T1000 (cell line): ENCODE measurements at regions not wholly inside any gene's neighbourhood (a gene's known extent, or its start where the extent isn't known, plus 50 kb on each side); places are given as distances from the start of the nearest gene placed in this dataset.
"Not testable (repeated sequence)": the region's sequence is repeated elsewhere in the genome, so short reads cannot be mapped to it uniquely, and the experiment has no call there.

Experiments used
- DNase-seq: peaks from one replicate; lab custom pipeline; 2025; ENCODE audit warnings: mixed read lengths; lab: John Stamatoyannopoulos, UW

GRCh38 chr9:42434844-42435714, 251.6 kb downstream of the SPATA31A6 start:
- DNase-seq, result not testable (repeated sequence)

- DNase-seq, result not testable (repeated sequence)
These were observed 252.4 kb downstream of the SPATA31A6 start for GRCh38 chr9:42435715-42436342.

- DNase-seq, result not testable (repeated sequence)
These were observed 253.7 kb downstream of the SPATA31A6 start for GRCh38 chr9:42437057-42437759.

GRCh38 chr9:42442680-42443079, 259.2 kb downstream of the SPATA31A6 start:
- DNase-seq, result not testable (repeated sequence)

- not testable (repeated sequence) for DNase-seq
These were observed 260.0 kb downstream of the SPATA31A6 start for GRCh38 chr9:42443414-42443813.

- DNase-seq, result not testable (repeated sequence)
These were observed 278.0 kb downstream of the SPATA31A6 start for GRCh38 chr9:42461436-42461835.

- not testable (repeated sequence) for DNase-seq
These were observed 278.4 kb downstream of the SPATA31A6 start for GRCh38 chr9:42461863-42462262.

- DNase-seq, result not testable (repeated sequence)
These were observed 280.5 kb downstream of the SPATA31A6 start for GRCh38 chr9:42463981-42464380.

- not testable (repeated sequence) for DNase-seq
These were observed 287.1 kb downstream of the SPATA31A6 start for GRCh38 chr9:42470577-42470976.

GRCh38 chr9:42490989-42491388, 307.5 kb downstream of the SPATA31A6 start:
- DNase-seq, result not testable (repeated sequence)

GRCh38 chr9:42502620-42503264, 319.3 kb downstream of the SPATA31A6 start:
- DNase-seq, result not testable (repeated sequence)

- not testable (repeated sequence) for DNase-seq
These were observed 324.7 kb downstream of the SPATA31A6 start for GRCh38 chr9:42508111-42508510.

GRCh38 chr9:42513535-42513934, 330.1 kb downstream of the SPATA31A6 start:
- not testable (repeated sequence) for DNase-seq

GRCh38 chr9:42534325-42534983, 351.0 kb downstream of the SPATA31A6 start:
- not testable (repeated sequence) for DNase-seq

- not testable (repeated sequence) for DNase-seq
These were observed 351.5 kb downstream of the SPATA31A6 start for GRCh38 chr9:42534984-42535325.

- not testable (repeated sequence) for DNase-seq
These were observed 367.4 kb downstream of the SPATA31A6 start for GRCh38 chr9:42550789-42551357.

- DNase-seq, result not testable (repeated sequence)
These were observed 385.1 kb downstream of the SPATA31A6 start for GRCh38 chr9:42568530-42568929.

GRCh38 chr9:42568942-42569556, 385.6 kb downstream of the SPATA31A6 start:
- not testable (repeated sequence) for DNase-seq

- DNase-seq, result not testable (repeated sequence)
These were observed 394.4 kb downstream of the SPATA31A6 start for GRCh38 chr9:42577851-42578250.
